Adrenal gland (tissue), 9 donors: ENCODE measurements at regions not wholly inside any gene's neighbourhood (a gene's known extent, or its start where the extent isn't known, plus 50 kb on each side); places are given as distances from the start of the nearest gene placed in this dataset.
A peak's percentile ranks its signal among the peaks of the same experiment; 100 is the strongest.

Experiments
- DNase-seq, 7 donors: peaks; one replicate each; pipeline ENCODE4 v3.0.0-alpha.2; 2019 to 2020
- H3K27ac ChIP-seq, 5 donors: fragments of 200-600 bp; sonication (generic) in 4 of 5; 1 replicate in 3 of 5; 2 replicates in 2 of 5; pipeline versions ENCODE4 v1.5.1 to v1.8.0; 2016 to 2020; ENCODE audit warnings: mild to moderate bottlenecking in 1 of 5
- H3K27me3 ChIP-seq: fragments of 200-600 bp; 2 replicates; pipeline ENCODE4 v1.8.0; 2021
- H3K36me3 ChIP-seq, 2 donors: fragments of 200-600 bp; replicated peaks in 1 of 2; 1 replicate in 1 of 2; 2 replicates in 1 of 2; pipeline versions ENCODE4 v1.5.1 to v1.8.0; 2018 to 2022
- H3K4me1 ChIP-seq, 2 donors: fragments of 200-600 bp; replicated peaks in 1 of 2; 1 replicate in 1 of 2; 2 replicates in 1 of 2; pipeline versions ENCODE4 v1.5.1 to v1.8.0; 2018 to 2021
- H3K4me3 ChIP-seq, 4 donors: fragments of 200-600 bp; sonication (generic) in 3 of 4; one replicate each; pipeline ENCODE4 v1.5.1; 2016 to 2018
- H3K9me3 ChIP-seq, 3 donors: fragments of 200-600 bp; sonication (generic) in 1 of 3; replicated peaks in 1 of 3; 1 replicate in 2 of 3; 2 replicates in 1 of 3; pipeline versions ENCODE4 v1.5.1 to v1.8.0; 2016 to 2021
- POLR2A ChIP-seq, 2 donors: fragments of 450-650 bp; IDR thresholded peaks; one replicate each; pipeline ENCODE4 v1.6.1; 2017; ENCODE audit warnings: antibody characterized with exemption in 2 of 2, mild to moderate bottlenecking in 2 of 2, moderate library complexity in 1 of 2
- WGBS, 4 donors: extraction: QIAGEN DNeasy Blood & Tissue Kit in 2 of 4; methylation state at CpG; one replicate each; pipeline versions ENCODE4 v1.1.5 to v1.1.7; 2013 to 2017; 5-methylcytosine and 5-hydroxymethylcytosine counted together
- intact Hi-C, 2 donors: fragments of 100-400 bp; cut with DNase I; formaldehyde crosslinking; loops; one replicate each; pipeline versions ENCODE4 v1.14.1 to v1.15.0; 2022 to 2023
- TF ChIP-seq, protein P1 (sequence below), 6 experiments: fragments of 450-650 bp in 4 of 6; fragments of 200-600 bp in 2 of 6; sonication (generic) in 1 of 6; IDR thresholded peaks; 1 replicate in 5 of 6; 2 replicates in 1 of 6; pipeline versions ENCODE4 v1.5.1 to v1.8.0; 2016 to 2021; ENCODE audit warnings: antibody characterized with exemption in 6 of 6, mild to moderate bottlenecking in 2 of 6, moderate library complexity in 1 of 6
- donor health status: healthy with polysubstance abuse.
- donor health status: Bipolar disorder and iron deficiency.
- donor health status: DM: yes; HTN: yes; CAD: no.
- donor health status: DM: no; HTN: no; CAD: no.
- donor health status: DM: no; HTN: no; CAD: no.

GRCh38 chr15:92817339-92817886, 82.7 kb upstream of the CHD2 start:
- Histone ChIP-seq H3K27ac (no peak overlapping the region), H3K4me3 (no peak overlapping the region), H3K27me3 (no peaks in the 10 kb centered on the region), H3K4me1 (peaks cover 16 to 30% of the 10 kb centered on the region in 2 donors), H3K9me3 (no peaks in the 10 kb centered on the region), H3K36me3 (no peaks in the 10 kb centered on the region)
- DNase-seq = peak in 1 of 7 donors; percentile 13
- WGBS, 4 donors = 48 to 56% (median 51%) methylated on average over 7 of the region's 7 CpGs
- intact Hi-C loops = no loop called here
- no peak for TF ChIP-seq POLR2A (IDR thresholded peaks at IDR 0.05)
- TF ChIP-seq, protein P1, sequence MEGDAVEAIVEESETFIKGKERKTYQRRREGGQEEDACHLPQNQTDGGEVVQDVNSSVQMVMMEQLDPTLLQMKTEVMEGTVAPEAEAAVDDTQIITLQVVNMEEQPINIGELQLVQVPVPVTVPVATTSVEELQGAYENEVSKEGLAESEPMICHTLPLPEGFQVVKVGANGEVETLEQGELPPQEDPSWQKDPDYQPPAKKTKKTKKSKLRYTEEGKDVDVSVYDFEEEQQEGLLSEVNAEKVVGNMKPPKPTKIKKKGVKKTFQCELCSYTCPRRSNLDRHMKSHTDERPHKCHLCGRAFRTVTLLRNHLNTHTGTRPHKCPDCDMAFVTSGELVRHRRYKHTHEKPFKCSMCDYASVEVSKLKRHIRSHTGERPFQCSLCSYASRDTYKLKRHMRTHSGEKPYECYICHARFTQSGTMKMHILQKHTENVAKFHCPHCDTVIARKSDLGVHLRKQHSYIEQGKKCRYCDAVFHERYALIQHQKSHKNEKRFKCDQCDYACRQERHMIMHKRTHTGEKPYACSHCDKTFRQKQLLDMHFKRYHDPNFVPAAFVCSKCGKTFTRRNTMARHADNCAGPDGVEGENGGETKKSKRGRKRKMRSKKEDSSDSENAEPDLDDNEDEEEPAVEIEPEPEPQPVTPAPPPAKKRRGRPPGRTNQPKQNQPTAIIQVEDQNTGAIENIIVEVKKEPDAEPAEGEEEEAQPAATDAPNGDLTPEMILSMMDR (IDR thresholded peaks at IDR 0.05) = no peak

DNA sequence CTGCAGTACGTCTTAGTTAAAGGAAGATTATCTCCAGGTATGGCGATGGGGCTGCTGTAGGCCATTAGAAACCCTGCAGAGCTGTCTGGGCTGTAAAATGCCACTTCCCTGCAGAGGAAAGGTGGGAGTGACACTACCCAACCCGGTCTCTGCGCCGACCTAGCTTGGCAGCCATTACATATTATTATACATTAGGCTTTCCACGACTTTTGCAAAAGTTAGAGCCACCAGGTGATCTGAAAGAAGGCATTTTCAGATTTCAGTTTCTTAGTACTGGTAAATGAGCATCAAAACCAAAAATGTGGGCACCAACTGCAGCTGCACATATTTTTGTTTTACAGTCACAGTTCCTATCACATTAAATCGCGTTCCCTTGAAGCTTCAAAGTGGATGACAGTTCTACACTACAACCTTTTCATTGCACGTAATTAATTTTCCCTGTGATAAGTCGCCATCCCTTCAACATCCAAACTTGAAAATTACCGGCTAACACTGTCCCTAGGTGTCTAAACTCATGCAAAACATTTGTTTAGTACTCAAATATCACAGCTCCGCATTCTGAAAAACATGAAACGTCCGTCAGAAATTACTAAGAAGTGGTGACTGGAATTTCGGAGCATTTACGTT, 81.4 kb upstream of the CHD2 start:
- Histone ChIP-seq H3K27me3 (no peaks in the 10 kb centered on the region), H3K36me3 (no peaks in the 10 kb centered on the region), H3K4me1 (peaks cover 16 to 30% of the 10 kb centered on the region in 2 donors), H3K9me3 (no peaks in the 10 kb centered on the region), H3K27ac (peak overlapping the region in 2 of 5 donors; percentile 82 to 84), H3K4me3 (no peak overlapping the region)
- TF ChIP-seq, protein P1 (IDR thresholded peaks at IDR 0.05) = no peak
- TF ChIP-seq POLR2A (IDR thresholded peaks at IDR 0.05) = no peak
- WGBS, 4 donors = 64 to 76% (median 68%) methylated on average over 16 of the region's 16 CpGs
- intact Hi-C loops = no loop called here
- DNase-seq = peak in 1 of 7 donors; percentile 8

GRCh38 chr15:92819278-92820235, 80.6 kb upstream of the CHD2 start:
- WGBS, 4 donors = 20 to 24% (median 22%) methylated on average over 16 of the region's 16 CpGs
- peak in 1 of 7 donors; percentile 11 for DNase-seq
- H3K4me1 ChIP-seq = peaks cover 16 to 30% of the 10 kb centered on the region in 2 donors
- no peaks in the 10 kb centered on the region for H3K36me3 ChIP-seq
- intact Hi-C loops = loop anchor here in 1 of 2 donors (10.0 kb wide), 1 partner anchor 55 kb away; no protein-coding TSS in a partner anchor
- H3K27ac ChIP-seq = peak overlapping the region; percentile 63 to 84 (median 77)
- peak overlapping the region in 2 of 4 donors; percentile 14 to 53 for H3K4me3 ChIP-seq
- no peak for TF ChIP-seq POLR2A (IDR thresholded peaks at IDR 0.05)
- TF ChIP-seq, protein P1 (IDR thresholded peaks at IDR 0.05) = no peak
- no peaks in the 10 kb centered on the region for H3K9me3 ChIP-seq
- no peaks in the 10 kb centered on the region for H3K27me3 ChIP-seq
